ENCODE measurements at regions not wholly inside any gene's neighbourhood (a gene's known extent, or its start where the extent isn't known, plus 50 kb on each side); places are given as distances from the start of the nearest gene placed in this dataset.

DNA sequence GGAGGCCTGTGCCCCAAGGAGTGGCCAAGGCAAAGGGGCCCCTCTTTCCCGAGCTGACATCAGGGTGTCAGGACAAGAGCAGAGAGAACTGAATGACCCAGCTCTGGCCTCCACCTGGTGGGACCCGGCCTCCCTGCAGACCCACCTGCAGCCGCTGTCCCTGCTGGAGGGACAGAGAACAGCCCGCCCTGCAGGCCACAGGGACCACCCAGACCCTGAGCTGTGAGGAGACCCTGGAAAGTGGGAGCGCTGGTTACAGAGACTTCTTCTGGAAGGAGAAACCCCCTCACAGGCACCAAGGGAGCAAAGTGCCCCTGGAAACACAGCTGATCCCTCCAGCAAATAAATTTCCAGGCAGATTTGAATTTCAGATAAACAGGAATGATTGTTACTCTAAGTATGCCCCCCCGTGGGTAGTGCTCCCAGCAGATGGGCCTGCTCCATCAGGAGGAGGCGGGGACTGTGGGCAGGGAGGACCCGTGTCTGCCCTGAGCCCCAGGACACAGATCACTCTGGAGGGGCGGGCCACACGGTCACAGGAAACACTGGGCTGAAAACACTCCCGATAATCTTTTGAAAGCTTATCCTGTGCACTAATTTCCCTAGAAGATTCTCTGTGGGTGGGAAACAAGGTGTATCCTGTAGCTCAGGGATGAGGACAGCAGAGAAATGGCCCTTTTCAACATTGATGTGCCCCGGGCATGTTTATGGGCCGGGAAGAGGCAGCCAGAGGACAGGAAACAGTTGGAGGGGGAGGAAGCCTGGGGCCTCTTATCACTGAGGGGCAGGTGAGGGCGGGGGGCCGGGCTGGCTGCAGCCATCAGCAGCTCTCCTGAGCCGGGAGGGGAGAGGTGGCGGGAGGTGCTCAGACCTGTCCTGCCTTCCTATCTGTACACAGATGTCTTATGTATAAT lies 276.0 kb downstream of the ADGRD1 start:
- TF ChIP-seq, protein P1, sequence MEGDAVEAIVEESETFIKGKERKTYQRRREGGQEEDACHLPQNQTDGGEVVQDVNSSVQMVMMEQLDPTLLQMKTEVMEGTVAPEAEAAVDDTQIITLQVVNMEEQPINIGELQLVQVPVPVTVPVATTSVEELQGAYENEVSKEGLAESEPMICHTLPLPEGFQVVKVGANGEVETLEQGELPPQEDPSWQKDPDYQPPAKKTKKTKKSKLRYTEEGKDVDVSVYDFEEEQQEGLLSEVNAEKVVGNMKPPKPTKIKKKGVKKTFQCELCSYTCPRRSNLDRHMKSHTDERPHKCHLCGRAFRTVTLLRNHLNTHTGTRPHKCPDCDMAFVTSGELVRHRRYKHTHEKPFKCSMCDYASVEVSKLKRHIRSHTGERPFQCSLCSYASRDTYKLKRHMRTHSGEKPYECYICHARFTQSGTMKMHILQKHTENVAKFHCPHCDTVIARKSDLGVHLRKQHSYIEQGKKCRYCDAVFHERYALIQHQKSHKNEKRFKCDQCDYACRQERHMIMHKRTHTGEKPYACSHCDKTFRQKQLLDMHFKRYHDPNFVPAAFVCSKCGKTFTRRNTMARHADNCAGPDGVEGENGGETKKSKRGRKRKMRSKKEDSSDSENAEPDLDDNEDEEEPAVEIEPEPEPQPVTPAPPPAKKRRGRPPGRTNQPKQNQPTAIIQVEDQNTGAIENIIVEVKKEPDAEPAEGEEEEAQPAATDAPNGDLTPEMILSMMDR (IDR thresholded peaks at IDR 0.05), result no peak
- TF ChIP-seq POLR2A (IDR thresholded peaks at IDR 0.05), result no peak
